ENCODE measurements at regions not wholly inside any gene's neighbourhood (a gene's known extent, or its start where the extent isn't known, plus 50 kb on each side); places are given as distances from the start of the nearest gene placed in this dataset.

DNA sequence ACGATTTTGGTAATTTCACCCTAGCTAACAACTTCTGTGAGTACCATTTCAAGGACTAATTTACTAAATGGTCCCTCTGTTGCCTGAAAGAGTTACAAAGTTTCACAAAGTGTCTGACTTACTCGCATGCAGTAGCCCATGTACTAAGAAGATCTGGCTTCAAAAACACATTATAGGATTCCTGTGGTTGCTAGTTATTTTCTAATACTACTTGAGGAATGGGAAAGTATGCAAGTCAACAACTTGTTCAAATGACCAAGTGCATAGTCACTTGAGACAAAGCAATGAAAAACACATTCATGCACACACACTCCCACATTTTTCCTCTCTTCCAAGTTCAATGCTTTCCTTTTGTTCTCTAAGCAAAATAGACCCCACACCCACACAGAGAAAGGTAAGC lies 219.7 kb upstream of the TMPO start:
- no peak for DNase-seq (ENCODE audit: extremely low read depth, insufficient read length)
- H3K4me3 ChIP-seq (replicated peaks; ENCODE audit: low read depth, low read length), result no peak overlapping the region
- TF ChIP-seq, protein P1, sequence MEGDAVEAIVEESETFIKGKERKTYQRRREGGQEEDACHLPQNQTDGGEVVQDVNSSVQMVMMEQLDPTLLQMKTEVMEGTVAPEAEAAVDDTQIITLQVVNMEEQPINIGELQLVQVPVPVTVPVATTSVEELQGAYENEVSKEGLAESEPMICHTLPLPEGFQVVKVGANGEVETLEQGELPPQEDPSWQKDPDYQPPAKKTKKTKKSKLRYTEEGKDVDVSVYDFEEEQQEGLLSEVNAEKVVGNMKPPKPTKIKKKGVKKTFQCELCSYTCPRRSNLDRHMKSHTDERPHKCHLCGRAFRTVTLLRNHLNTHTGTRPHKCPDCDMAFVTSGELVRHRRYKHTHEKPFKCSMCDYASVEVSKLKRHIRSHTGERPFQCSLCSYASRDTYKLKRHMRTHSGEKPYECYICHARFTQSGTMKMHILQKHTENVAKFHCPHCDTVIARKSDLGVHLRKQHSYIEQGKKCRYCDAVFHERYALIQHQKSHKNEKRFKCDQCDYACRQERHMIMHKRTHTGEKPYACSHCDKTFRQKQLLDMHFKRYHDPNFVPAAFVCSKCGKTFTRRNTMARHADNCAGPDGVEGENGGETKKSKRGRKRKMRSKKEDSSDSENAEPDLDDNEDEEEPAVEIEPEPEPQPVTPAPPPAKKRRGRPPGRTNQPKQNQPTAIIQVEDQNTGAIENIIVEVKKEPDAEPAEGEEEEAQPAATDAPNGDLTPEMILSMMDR (IDR thresholded peaks at IDR 0.05; ENCODE audit: insufficient read depth, low read length, poor library complexity, severe bottlenecking), result no peak
- no peaks in the 10 kb centered on the region for H3K36me3 ChIP-seq (ENCODE audit: control insufficient read depth, insufficient read depth, low read length)
- H3K27me3 ChIP-seq (replicated peaks; ENCODE audit: control insufficient read depth, insufficient read depth, low read length), result no peaks in the 10 kb centered on the region; the same call in 1 of the 2 replicates

DNA sequence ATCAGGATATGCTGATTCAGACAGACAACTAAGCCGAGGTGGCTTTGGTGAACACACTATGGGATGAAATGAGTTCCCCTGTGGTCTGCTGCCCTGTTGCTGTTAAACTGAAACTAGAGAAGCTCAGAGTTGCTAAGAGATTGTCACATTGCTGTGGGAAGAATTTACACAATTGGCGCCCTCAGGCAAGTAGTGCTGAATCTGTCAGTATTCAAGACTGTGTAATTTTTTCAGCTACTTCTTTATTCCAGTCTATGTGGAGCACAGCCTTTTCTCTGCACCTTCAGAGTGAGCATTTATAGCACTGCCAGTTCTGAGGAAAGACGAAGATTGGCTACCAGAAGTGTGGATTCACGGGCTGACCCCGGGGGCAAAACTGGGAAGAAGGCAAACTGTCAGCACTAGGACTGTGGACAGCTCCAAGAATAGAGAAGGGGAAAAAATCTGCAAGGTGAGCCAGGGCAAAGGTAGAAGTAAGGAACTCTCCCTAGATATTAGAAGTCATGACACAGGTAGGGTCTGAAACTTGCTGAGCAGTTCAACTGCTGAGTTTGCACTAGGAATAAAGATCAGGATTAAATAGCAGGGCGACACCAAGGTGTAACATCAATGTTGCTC lies 218.8 kb upstream of the TMPO start:
- Histone ChIP-seq H3K36me3 (ENCODE audit: control insufficient read depth, insufficient read depth, low read length) (no peaks in the 10 kb centered on the region), H3K27me3 (replicated peaks; ENCODE audit: control insufficient read depth, insufficient read depth, low read length) (no peaks in the 10 kb centered on the region; the same call in 1 of the 2 replicates), H3K4me3 (replicated peaks; ENCODE audit: low read depth, low read length) (no peak overlapping the region)
- TF ChIP-seq, protein P1 (IDR thresholded peaks at IDR 0.05; ENCODE audit: insufficient read depth, low read length, poor library complexity, severe bottlenecking), result no peak
- DNase-seq (ENCODE audit: extremely low read depth, insufficient read length), result no peak

DNA sequence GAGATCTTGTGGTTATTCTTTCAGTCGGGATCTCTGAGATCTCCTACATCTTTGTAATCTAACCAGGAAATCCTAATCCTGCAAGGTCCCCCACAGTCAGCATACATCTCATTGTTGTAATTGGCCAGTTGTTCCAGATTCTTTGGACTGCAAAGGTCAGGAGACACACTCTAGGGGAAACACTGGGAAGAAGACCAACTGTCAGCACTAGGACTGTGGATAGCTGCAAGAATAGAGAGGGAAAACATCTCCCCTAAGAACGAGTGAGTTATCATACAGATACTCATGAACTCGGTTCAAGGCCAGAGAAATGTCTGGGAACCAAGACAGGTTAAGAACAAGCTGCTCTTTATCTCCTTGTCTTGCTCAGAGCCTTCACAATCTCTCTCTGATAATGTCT lies 217.9 kb upstream of the TMPO start:
- no peak for DNase-seq (ENCODE audit: extremely low read depth, insufficient read length)
- TF ChIP-seq, protein P1 (IDR thresholded peaks at IDR 0.05; ENCODE audit: insufficient read depth, low read length, poor library complexity, severe bottlenecking), result no peak
- Histone ChIP-seq H3K27me3 (replicated peaks; ENCODE audit: control insufficient read depth, insufficient read depth, low read length) (no peaks in the 10 kb centered on the region; the same call in 1 of the 2 replicates), H3K4me3 (replicated peaks; ENCODE audit: low read depth, low read length) (no peak overlapping the region), H3K36me3 (ENCODE audit: control insufficient read depth, insufficient read depth, low read length) (no peaks in the 10 kb centered on the region)

DNA sequence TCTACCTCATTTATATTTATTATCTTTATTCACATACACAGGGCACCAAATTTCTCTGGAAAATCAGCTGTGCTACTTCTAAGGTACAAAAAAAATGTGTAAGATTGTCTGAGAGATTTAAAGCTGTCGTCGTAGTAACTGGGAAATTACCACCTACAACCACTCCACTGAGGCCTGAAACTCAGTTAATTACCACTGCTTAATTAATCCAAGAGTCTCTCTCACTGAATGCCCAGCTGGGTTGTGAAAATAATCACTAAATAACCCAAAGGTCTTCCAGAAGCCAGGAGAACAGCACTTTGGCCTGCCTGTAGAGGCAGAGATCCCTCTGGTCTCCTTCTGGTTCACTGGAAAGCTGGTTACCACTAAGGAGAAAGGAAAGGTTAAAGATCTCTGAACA lies 207.2 kb upstream of the TMPO start:
- DNase-seq (ENCODE audit: extremely low read depth, insufficient read length), result no peak
- Histone ChIP-seq H3K4me3 (replicated peaks; ENCODE audit: low read depth, low read length) (no peak overlapping the region), H3K36me3 (ENCODE audit: control insufficient read depth, insufficient read depth, low read length) (no peaks in the 10 kb centered on the region), H3K27me3 (replicated peaks; ENCODE audit: control insufficient read depth, insufficient read depth, low read length) (no peaks in the 10 kb centered on the region)
- TF ChIP-seq, protein P1 (IDR thresholded peaks at IDR 0.05; ENCODE audit: insufficient read depth, low read length, poor library complexity, severe bottlenecking), result no peak

DNA sequence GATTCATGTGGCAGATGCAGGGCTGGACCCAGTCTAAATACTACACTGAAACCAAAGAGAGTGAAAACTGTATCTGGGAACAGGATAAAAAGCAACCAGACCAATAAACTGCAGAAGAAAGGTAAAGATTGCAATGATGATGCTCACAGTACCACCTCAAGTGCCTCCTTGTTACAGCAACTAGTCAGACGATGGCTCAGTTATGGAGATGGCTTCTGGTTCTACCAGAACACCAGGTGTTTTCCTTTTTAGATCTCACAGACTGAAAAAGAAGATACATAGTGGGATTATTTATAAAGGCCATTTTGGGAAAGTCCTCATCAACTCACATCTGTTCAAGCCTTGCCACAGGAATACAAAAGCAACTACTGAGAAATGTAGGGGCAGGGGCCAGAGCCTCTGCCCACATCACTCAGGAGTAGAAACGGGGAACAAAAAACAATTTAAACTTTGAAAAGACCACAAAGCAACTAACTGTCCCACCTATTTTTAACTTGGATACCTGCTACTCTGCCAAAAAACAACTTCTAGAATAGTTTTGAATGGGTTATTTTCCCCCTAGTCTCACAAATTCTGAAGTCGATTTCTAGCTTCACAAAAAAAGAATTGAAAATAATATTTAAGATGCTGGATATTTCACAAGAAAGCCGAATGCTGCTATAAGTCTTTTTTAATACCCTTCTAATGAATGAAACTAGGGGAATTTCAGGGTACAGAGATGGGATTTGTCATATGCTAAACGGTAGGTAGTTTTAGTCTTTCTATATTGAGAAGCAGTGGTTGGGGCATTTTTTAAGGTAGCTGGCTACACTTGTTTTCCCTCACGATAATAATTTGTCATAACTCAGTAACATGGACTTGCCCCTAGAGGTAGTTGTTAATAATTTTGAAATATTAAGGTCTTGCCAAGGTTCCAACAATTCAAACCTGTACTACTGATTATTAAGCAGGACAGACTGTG lies 197.2 kb upstream of the TMPO start:
- H3K36me3 ChIP-seq (ENCODE audit: control insufficient read depth, insufficient read depth, low read length), result no peaks in the 10 kb centered on the region
- no peak for DNase-seq (ENCODE audit: extremely low read depth, insufficient read length)
- H3K27me3 ChIP-seq (replicated peaks; ENCODE audit: control insufficient read depth, insufficient read depth, low read length), result no peaks in the 10 kb centered on the region
- H3K4me3 ChIP-seq (replicated peaks; ENCODE audit: low read depth, low read length), result no peak overlapping the region
- TF ChIP-seq, protein P1 (IDR thresholded peaks at IDR 0.05; ENCODE audit: insufficient read depth, low read length, poor library complexity, severe bottlenecking), result no peak
